ENCODE measurements at regions not wholly inside any gene's neighbourhood (a gene's known extent, or its start where the extent isn't known, plus 50 kb on each side); places are given as distances from the start of the nearest gene placed in this dataset.

- Histone ChIP-seq H3K4me3 (ENCODE audit: low read length) (no peak overlapping the region), H3K4me1 (ENCODE audit: control insufficient read depth in 2 of 2, insufficient read depth in 2 of 2, low read length in 2 of 2) (no peaks in the 10 kb centered on the region), H3K27me3 (ENCODE audit: control insufficient read depth in 2 of 2, insufficient read depth in 2 of 2, low read length in 2 of 2) (no peaks in the 10 kb centered on the region), H3K9me3 (ENCODE audit: control insufficient read depth in 2 of 3, low read length in 3 of 3) (no peaks in the 10 kb centered on the region), H3K36me3 (ENCODE audit: control insufficient read depth in 2 of 3, insufficient read depth in 3 of 3, low read length in 3 of 3) (no peaks in the 10 kb centered on the region), H3K27ac (ENCODE audit: low read depth, low read length) (no peak overlapping the region)
- no peaks in the 10 kb centered on the region for H3K27me3 Mint-ChIP-seq
- H3K4me1 Mint-ChIP-seq: no peaks in the 10 kb centered on the region
- ChIA-PET CTCF (no interaction called here), POLR2A (no interaction called here)
- intact Hi-C loops (cut with micrococcal nuclease): no loop called here
- DNase-seq: no peak
- peaks cover 0 to 3% (median 0%) of the 10 kb centered on the region in 11 donors for H3K9me3 Mint-ChIP-seq
- no peak for ATAC-seq
- no peak overlapping the region for H3K4me3 Mint-ChIP-seq
- peaks cover 0 to 7% (median 0%) of the 10 kb centered on the region in 5 donors for H3K36me3 Mint-ChIP-seq
- H3K27ac Mint-ChIP-seq: no peak overlapping the region
These were observed 282.9 kb downstream of the RAB28 start for GRCh38 chr4:13201241-13201640.

GRCh38 chr4:13196721-13197120 lies 287.4 kb downstream of the RAB28 start:
- H3K9me3 ChIP-seq (ENCODE audit: control insufficient read depth in 2 of 3, low read length in 3 of 3): no peaks in the 10 kb centered on the region
- no peak overlapping the region for H3K27ac ChIP-seq (ENCODE audit: low read depth, low read length)
- no peak for DNase-seq
- H3K36me3 Mint-ChIP-seq: peaks cover 0 to 20% (median 9%) of the 10 kb centered on the region in 5 donors
- H3K4me1 ChIP-seq (ENCODE audit: control insufficient read depth in 2 of 2, insufficient read depth in 2 of 2, low read length in 2 of 2): no peaks in the 10 kb centered on the region
- no peaks in the 10 kb centered on the region for H3K27me3 ChIP-seq (ENCODE audit: control insufficient read depth in 2 of 2, insufficient read depth in 2 of 2, low read length in 2 of 2)
- no peak overlapping the region for H3K4me3 ChIP-seq (ENCODE audit: low read length)
- no peak for ATAC-seq
- intact Hi-C loops (cut with micrococcal nuclease): no loop called here
- no peak overlapping the region for H3K4me3 Mint-ChIP-seq
- no peaks in the 10 kb centered on the region for H3K27me3 Mint-ChIP-seq
- peaks cover 0 to 10% (median 2%) of the 10 kb centered on the region in 11 donors for H3K9me3 Mint-ChIP-seq
- H3K4me1 Mint-ChIP-seq: no peaks in the 10 kb centered on the region
- ChIA-PET POLR2A (no interaction called here), CTCF (no interaction called here)
- H3K36me3 ChIP-seq (ENCODE audit: control insufficient read depth in 2 of 3, insufficient read depth in 3 of 3, low read length in 3 of 3): no peaks in the 10 kb centered on the region
- H3K27ac Mint-ChIP-seq: no peak overlapping the region

- Mint-ChIP-seq H3K4me3 (no peak overlapping the region), H3K36me3 (peaks cover 0 to 23% (median 9%) of the 10 kb centered on the region in 5 donors), H3K4me1 (no peaks in the 10 kb centered on the region), H3K27ac (no peak overlapping the region), H3K9me3 (peaks cover 0 to 10% (median 2%) of the 10 kb centered on the region in 11 donors), H3K27me3 (no peaks in the 10 kb centered on the region)
- intact Hi-C loops (cut with micrococcal nuclease): no loop called here
- H3K27me3 ChIP-seq (ENCODE audit: control insufficient read depth in 2 of 2, insufficient read depth in 2 of 2, low read length in 2 of 2): no peaks in the 10 kb centered on the region
- no peak overlapping the region for H3K27ac ChIP-seq (ENCODE audit: low read depth, low read length)
- ChIA-PET POLR2A (no interaction called here), CTCF (no interaction called here)
- DNase-seq: no peak
- no peak overlapping the region for H3K4me3 ChIP-seq (ENCODE audit: low read length)
- H3K4me1 ChIP-seq (ENCODE audit: control insufficient read depth in 2 of 2, insufficient read depth in 2 of 2, low read length in 2 of 2): no peaks in the 10 kb centered on the region
- ATAC-seq: no peak
- no peaks in the 10 kb centered on the region for H3K36me3 ChIP-seq (ENCODE audit: control insufficient read depth in 2 of 3, insufficient read depth in 3 of 3, low read length in 3 of 3)
- no peaks in the 10 kb centered on the region for H3K9me3 ChIP-seq (ENCODE audit: control insufficient read depth in 2 of 3, low read length in 3 of 3)
These were observed 290.5 kb downstream of the RAB28 start for GRCh38 chr4:13193662-13194061.

- H3K27ac ChIP-seq (ENCODE audit: low read depth, low read length): no peak overlapping the region
- H3K4me1 ChIP-seq (ENCODE audit: control insufficient read depth in 2 of 2, insufficient read depth in 2 of 2, low read length in 2 of 2): no peaks in the 10 kb centered on the region
- Mint-ChIP-seq H3K36me3 (peaks cover 0 to 24% (median 18%) of the 10 kb centered on the region in 5 donors), H3K9me3 (peaks cover 0 to 16% (median 7%) of the 10 kb centered on the region in 11 donors), H3K4me3 (no peak overlapping the region), H3K27me3 (no peaks in the 10 kb centered on the region), H3K4me1 (peaks cover 0 to 2% (median 0%) of the 10 kb centered on the region in 7 donors), H3K27ac (no peak overlapping the region)
- H3K36me3 ChIP-seq (ENCODE audit: control insufficient read depth in 2 of 3, insufficient read depth in 3 of 3, low read length in 3 of 3): no peaks in the 10 kb centered on the region
- intact Hi-C loops (cut with micrococcal nuclease): no loop called here
- DNase-seq: no peak
- H3K4me3 ChIP-seq (ENCODE audit: low read length): no peak overlapping the region
- ChIA-PET POLR2A (no interaction called here), CTCF (no interaction called here)
- H3K9me3 ChIP-seq (ENCODE audit: control insufficient read depth in 2 of 3, low read length in 3 of 3): no peaks in the 10 kb centered on the region
- H3K27me3 ChIP-seq (ENCODE audit: control insufficient read depth in 2 of 2, insufficient read depth in 2 of 2, low read length in 2 of 2): no peaks in the 10 kb centered on the region
- ATAC-seq: no peak
These were observed 293.9 kb downstream of the RAB28 start for GRCh38 chr4:13190093-13190721.

- ChIA-PET POLR2A (no interaction called here), CTCF (no interaction called here)
- H3K4me1 Mint-ChIP-seq: peaks cover 0 to 2% (median 0%) of the 10 kb centered on the region in 7 donors
- intact Hi-C loops (cut with micrococcal nuclease): no loop called here
- DNase-seq: no peak
- H3K9me3 ChIP-seq (ENCODE audit: control insufficient read depth in 2 of 3, low read length in 3 of 3): no peaks in the 10 kb centered on the region
- H3K9me3 Mint-ChIP-seq: peaks cover 0 to 13% (median 5%) of the 10 kb centered on the region in 11 donors
- H3K4me1 ChIP-seq (ENCODE audit: control insufficient read depth in 2 of 2, insufficient read depth in 2 of 2, low read length in 2 of 2): no peaks in the 10 kb centered on the region
- H3K36me3 ChIP-seq (ENCODE audit: control insufficient read depth in 2 of 3, insufficient read depth in 3 of 3, low read length in 3 of 3): no peaks in the 10 kb centered on the region
- H3K27ac Mint-ChIP-seq: no peak overlapping the region
- H3K36me3 Mint-ChIP-seq: peaks cover 0 to 15% (median 7%) of the 10 kb centered on the region in 5 donors
- H3K4me3 Mint-ChIP-seq: no peak overlapping the region
- H3K4me3 ChIP-seq (ENCODE audit: low read length): no peak overlapping the region
- H3K27me3 ChIP-seq (ENCODE audit: control insufficient read depth in 2 of 2, insufficient read depth in 2 of 2, low read length in 2 of 2): no peaks in the 10 kb centered on the region
- no peak for ATAC-seq
- no peak overlapping the region for H3K27ac ChIP-seq (ENCODE audit: low read depth, low read length)
- H3K27me3 Mint-ChIP-seq: no peaks in the 10 kb centered on the region
These were observed 299.9 kb downstream of the RAB28 start for GRCh38 chr4:13184199-13184598.

- H3K4me1 Mint-ChIP-seq: peaks cover 0 to 1% (median 0%) of the 10 kb centered on the region in 7 donors
- no peaks in the 10 kb centered on the region for H3K36me3 ChIP-seq (ENCODE audit: control insufficient read depth in 2 of 3, insufficient read depth in 3 of 3, low read length in 3 of 3)
- no peak overlapping the region for H3K27ac ChIP-seq (ENCODE audit: low read depth, low read length)
- H3K4me3 Mint-ChIP-seq: no peak overlapping the region
- H3K27me3 Mint-ChIP-seq: no peaks in the 10 kb centered on the region
- intact Hi-C loops (cut with micrococcal nuclease): no loop called here
- H3K4me3 ChIP-seq (ENCODE audit: low read length): no peak overlapping the region
- no peaks in the 10 kb centered on the region for H3K9me3 ChIP-seq (ENCODE audit: control insufficient read depth in 2 of 3, low read length in 3 of 3)
- peaks cover 0 to 12% (median 4%) of the 10 kb centered on the region in 11 donors for H3K9me3 Mint-ChIP-seq
- no peak for DNase-seq
- CTCF ChIA-PET: no interaction called here
- H3K36me3 Mint-ChIP-seq: peaks cover 0 to 13% (median 6%) of the 10 kb centered on the region in 5 donors
- ATAC-seq: no peak
- no peaks in the 10 kb centered on the region for H3K4me1 ChIP-seq (ENCODE audit: control insufficient read depth in 2 of 2, insufficient read depth in 2 of 2, low read length in 2 of 2)
- no peaks in the 10 kb centered on the region for H3K27me3 ChIP-seq (ENCODE audit: control insufficient read depth in 2 of 2, insufficient read depth in 2 of 2, low read length in 2 of 2)
- POLR2A ChIA-PET: no interaction called here
- no peak overlapping the region for H3K27ac Mint-ChIP-seq
These were observed 302.0 kb downstream of the RAB28 start for GRCh38 chr4:13182133-13182532.

- no peaks in the 10 kb centered on the region for H3K4me1 Mint-ChIP-seq
- Histone ChIP-seq H3K27me3 (ENCODE audit: control insufficient read depth in 2 of 2, insufficient read depth in 2 of 2, low read length in 2 of 2) (no peaks in the 10 kb centered on the region), H3K9me3 (ENCODE audit: control insufficient read depth in 2 of 3, low read length in 3 of 3) (no peaks in the 10 kb centered on the region), H3K4me1 (ENCODE audit: control insufficient read depth in 2 of 2, insufficient read depth in 2 of 2, low read length in 2 of 2) (no peaks in the 10 kb centered on the region), H3K4me3 (ENCODE audit: low read length) (no peak overlapping the region), H3K27ac (ENCODE audit: low read depth, low read length) (no peak overlapping the region), H3K36me3 (ENCODE audit: control insufficient read depth in 2 of 3, insufficient read depth in 3 of 3, low read length in 3 of 3) (no peaks in the 10 kb centered on the region)
- no peak for ATAC-seq
- no peak overlapping the region for H3K4me3 Mint-ChIP-seq
- intact Hi-C loops (cut with micrococcal nuclease): no loop called here
- no peaks in the 10 kb centered on the region for H3K27me3 Mint-ChIP-seq
- H3K36me3 Mint-ChIP-seq: peaks cover 0 to 9% (median 4%) of the 10 kb centered on the region in 5 donors
- H3K9me3 Mint-ChIP-seq: peaks cover 0 to 10% (median 4%) of the 10 kb centered on the region in 11 donors
- POLR2A ChIA-PET: no interaction called here
- CTCF ChIA-PET: no interaction called here
- no peak for DNase-seq
- H3K27ac Mint-ChIP-seq: no peak overlapping the region
These were observed 302.5 kb downstream of the RAB28 start for GRCh38 chr4:13181681-13182080.

All from naive thymus-derived CD4-positive, alpha-beta T cell (primary cell).